ENCODE measurements at regions not wholly inside any gene's neighbourhood (a gene's known extent, or its start where the extent isn't known, plus 50 kb on each side); places are given as distances from the start of the nearest gene placed in this dataset.

- Mint-ChIP-seq H3K4me1 (no peaks in the 10 kb centered on the region), H3K4me3 (no peak overlapping the region), H3K9me3 (peaks cover 0 to 9% (median 6%) of the 10 kb centered on the region in 5 donors), H3K36me3 (no peaks in the 10 kb centered on the region), H3K27me3 (peaks cover 19 to 25% of the 10 kb centered on the region in 2 donors), H3K27ac (no peak overlapping the region)
- Histone ChIP-seq H3K36me3 (ENCODE audit: insufficient read depth, low read length) (no peaks in the 10 kb centered on the region), H3K4me1 (ENCODE audit: insufficient read depth, low read length) (no peaks in the 10 kb centered on the region), H3K4me3 (ENCODE audit: low read length) (no peak overlapping the region), H3K9me3 (ENCODE audit: low read length) (no peaks in the 10 kb centered on the region), H3K27me3 (ENCODE audit: insufficient read depth, low read length, poor library complexity, severe bottlenecking) (peaks cover 4% of the 10 kb centered on the region), H3K27ac (ENCODE audit: low read depth, low read length) (no peak overlapping the region)
- ChIA-PET POLR2A (no interaction called here), CTCF (no interaction called here)
- no peak for DNase-seq
These were observed 178.3 kb upstream of the ZMIZ1 start for GRCh38 chr10:78890506-78890905.

GRCh38 chr10:78891741-78892140 is 177.0 kb upstream of the ZMIZ1 start:
- H3K9me3 ChIP-seq (ENCODE audit: low read length), result no peaks in the 10 kb centered on the region
- Mint-ChIP-seq H3K4me3 (no peak overlapping the region), H3K4me1 (no peaks in the 10 kb centered on the region), H3K9me3 (no peaks in the 10 kb centered on the region), H3K27ac (no peak overlapping the region), H3K27me3 (peaks cover 19 to 25% of the 10 kb centered on the region in 2 donors), H3K36me3 (no peaks in the 10 kb centered on the region)
- no peak overlapping the region for H3K4me3 ChIP-seq (ENCODE audit: low read length)
- H3K27me3 ChIP-seq (ENCODE audit: insufficient read depth, low read length, poor library complexity, severe bottlenecking), result peaks cover 4% of the 10 kb centered on the region
- H3K36me3 ChIP-seq (ENCODE audit: insufficient read depth, low read length), result no peaks in the 10 kb centered on the region
- POLR2A ChIA-PET, result no interaction called here
- CTCF ChIA-PET, result interaction anchor here (0.7 kb wide), 1 partner anchor 199 kb away, joined by 3 read pairs; no protein-coding TSS in a partner anchor
- no peak for DNase-seq
- no peak overlapping the region for H3K27ac ChIP-seq (ENCODE audit: low read depth, low read length)
- H3K4me1 ChIP-seq (ENCODE audit: insufficient read depth, low read length), result no peaks in the 10 kb centered on the region

GRCh38 chr10:78892338-78893176 is 176.2 kb upstream of the ZMIZ1 start:
- DNase-seq, result no peak
- Mint-ChIP-seq H3K4me3 (no peak overlapping the region), H3K27ac (no peak overlapping the region), H3K36me3 (no peaks in the 10 kb centered on the region), H3K4me1 (no peaks in the 10 kb centered on the region), H3K9me3 (no peaks in the 10 kb centered on the region), H3K27me3 (peaks cover 19 to 25% of the 10 kb centered on the region in 2 donors)
- Histone ChIP-seq H3K36me3 (ENCODE audit: insufficient read depth, low read length) (no peaks in the 10 kb centered on the region), H3K27ac (ENCODE audit: low read depth, low read length) (no peak overlapping the region), H3K9me3 (ENCODE audit: low read length) (no peaks in the 10 kb centered on the region), H3K4me1 (ENCODE audit: insufficient read depth, low read length) (no peaks in the 10 kb centered on the region), H3K27me3 (ENCODE audit: insufficient read depth, low read length, poor library complexity, severe bottlenecking) (peaks cover 4% of the 10 kb centered on the region), H3K4me3 (ENCODE audit: low read length) (no peak overlapping the region)
- ChIA-PET CTCF (interaction anchor here (1.4 kb wide), 1 partner anchor 304 kb away, joined by 7 read pairs; no protein-coding TSS in a partner anchor), POLR2A (no interaction called here)

GRCh38 chr10:78893217-78893616 is 175.5 kb upstream of the ZMIZ1 start:
- Mint-ChIP-seq H3K4me1 (no peaks in the 10 kb centered on the region), H3K36me3 (no peaks in the 10 kb centered on the region), H3K27ac (peak overlapping the region in 1 of 8 donors; percentile 48), H3K9me3 (no peaks in the 10 kb centered on the region), H3K4me3 (no peak overlapping the region), H3K27me3 (peaks cover 19 to 25% of the 10 kb centered on the region in 2 donors)
- Histone ChIP-seq H3K4me3 (ENCODE audit: low read length) (no peak overlapping the region), H3K27ac (ENCODE audit: low read depth, low read length) (no peak overlapping the region), H3K27me3 (ENCODE audit: insufficient read depth, low read length, poor library complexity, severe bottlenecking) (peaks cover 4% of the 10 kb centered on the region), H3K36me3 (ENCODE audit: insufficient read depth, low read length) (no peaks in the 10 kb centered on the region), H3K9me3 (ENCODE audit: low read length) (no peaks in the 10 kb centered on the region), H3K4me1 (ENCODE audit: insufficient read depth, low read length) (no peaks in the 10 kb centered on the region)
- DNase-seq, result no peak
- ChIA-PET POLR2A (no interaction called here), CTCF (interaction anchor here (1.4 kb wide), 1 partner anchor 303 kb away, joined by 7 read pairs; no protein-coding TSS in a partner anchor)

GRCh38 chr10:78894089-78894840 is 174.5 kb upstream of the ZMIZ1 start:
- H3K9me3 Mint-ChIP-seq, result no peaks in the 10 kb centered on the region
- H3K36me3 Mint-ChIP-seq, result no peaks in the 10 kb centered on the region
- H3K27ac Mint-ChIP-seq, result peak overlapping the region in 1 of 8 donors; percentile 40
- Histone ChIP-seq H3K36me3 (ENCODE audit: insufficient read depth, low read length) (no peaks in the 10 kb centered on the region), H3K27me3 (ENCODE audit: insufficient read depth, low read length, poor library complexity, severe bottlenecking) (peaks cover 4% of the 10 kb centered on the region), H3K4me1 (ENCODE audit: insufficient read depth, low read length) (no peaks in the 10 kb centered on the region), H3K4me3 (ENCODE audit: low read length) (no peak overlapping the region), H3K9me3 (ENCODE audit: low read length) (no peaks in the 10 kb centered on the region), H3K27ac (ENCODE audit: low read depth, low read length) (no peak overlapping the region)
- POLR2A ChIA-PET, result no interaction called here
- no peak overlapping the region for H3K4me3 Mint-ChIP-seq
- H3K4me1 Mint-ChIP-seq, result no peaks in the 10 kb centered on the region
- DNase-seq, result no peak
- CTCF ChIA-PET, result interaction anchor here (1.4 kb wide), 1 partner anchor 302 kb away, joined by 7 read pairs; no protein-coding TSS in a partner anchor
- H3K27me3 Mint-ChIP-seq, result peaks cover 14 to 17% of the 10 kb centered on the region in 2 donors

- no peak for DNase-seq
- Histone ChIP-seq H3K27me3 (ENCODE audit: insufficient read depth, low read length, poor library complexity, severe bottlenecking) (peaks cover 4% of the 10 kb centered on the region), H3K27ac (ENCODE audit: low read depth, low read length) (no peak overlapping the region), H3K4me1 (ENCODE audit: insufficient read depth, low read length) (no peaks in the 10 kb centered on the region), H3K36me3 (ENCODE audit: insufficient read depth, low read length) (no peaks in the 10 kb centered on the region), H3K4me3 (ENCODE audit: low read length) (no peak overlapping the region), H3K9me3 (ENCODE audit: low read length) (no peaks in the 10 kb centered on the region)
- no peaks in the 10 kb centered on the region for H3K4me1 Mint-ChIP-seq
- no peak overlapping the region for H3K4me3 Mint-ChIP-seq
- no peaks in the 10 kb centered on the region for H3K36me3 Mint-ChIP-seq
- peaks cover 12 to 16% of the 10 kb centered on the region in 2 donors for H3K27me3 Mint-ChIP-seq
- H3K27ac Mint-ChIP-seq, result no peak overlapping the region
- no peaks in the 10 kb centered on the region for H3K9me3 Mint-ChIP-seq
- CTCF ChIA-PET, result no interaction called here
- POLR2A ChIA-PET, result interaction anchor here (0.6 kb wide), 1 partner anchor 154 kb away, joined by 3 read pairs; no protein-coding TSS in a partner anchor
These were observed 173.9 kb upstream of the ZMIZ1 start for GRCh38 chr10:78894841-78895195.

GRCh38 chr10:78895469-78895868 is 173.3 kb upstream of the ZMIZ1 start:
- H3K36me3 Mint-ChIP-seq, result no peaks in the 10 kb centered on the region
- H3K9me3 Mint-ChIP-seq, result no peaks in the 10 kb centered on the region
- Histone ChIP-seq H3K27ac (ENCODE audit: low read depth, low read length) (no peak overlapping the region), H3K9me3 (ENCODE audit: low read length) (no peaks in the 10 kb centered on the region), H3K36me3 (ENCODE audit: insufficient read depth, low read length) (no peaks in the 10 kb centered on the region), H3K4me3 (ENCODE audit: low read length) (no peak overlapping the region), H3K27me3 (ENCODE audit: insufficient read depth, low read length, poor library complexity, severe bottlenecking) (peaks cover 4% of the 10 kb centered on the region), H3K4me1 (ENCODE audit: insufficient read depth, low read length) (no peaks in the 10 kb centered on the region)
- H3K4me3 Mint-ChIP-seq, result no peak overlapping the region
- peaks cover 11 to 16% of the 10 kb centered on the region in 2 donors for H3K27me3 Mint-ChIP-seq
- H3K4me1 Mint-ChIP-seq, result no peaks in the 10 kb centered on the region
- ChIA-PET CTCF (no interaction called here), POLR2A (interaction anchor here (0.6 kb wide), 1 partner anchor 153 kb away, joined by 3 read pairs; no protein-coding TSS in a partner anchor)
- no peak for DNase-seq
- no peak overlapping the region for H3K27ac Mint-ChIP-seq

Data from CD8-positive, alpha-beta memory T cell (primary cell).